ENCODE measurements at regions not wholly inside any gene's neighbourhood (a gene's known extent, or its start where the extent isn't known, plus 50 kb on each side); places are given as distances from the start of the nearest gene placed in this dataset.

DNA sequence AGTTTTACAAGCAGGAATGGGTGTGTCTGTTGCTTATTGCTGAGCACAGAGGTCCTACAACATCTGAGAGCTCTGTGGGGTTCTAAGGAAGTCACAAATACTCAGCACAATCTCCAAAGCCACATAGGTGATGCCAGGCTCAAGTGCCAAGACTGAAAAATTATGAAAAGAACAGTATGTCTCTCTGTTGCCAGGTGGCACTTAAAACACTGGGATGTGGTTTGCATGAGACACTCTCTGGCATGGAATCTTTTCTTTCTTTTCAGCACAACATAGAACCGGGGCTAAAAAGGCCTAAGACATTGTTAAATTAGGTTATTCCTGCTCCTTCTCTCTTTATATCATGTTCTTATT is 127.3 kb upstream of the PRICKLE2 start:
- TF ChIP-seq, protein P1, sequence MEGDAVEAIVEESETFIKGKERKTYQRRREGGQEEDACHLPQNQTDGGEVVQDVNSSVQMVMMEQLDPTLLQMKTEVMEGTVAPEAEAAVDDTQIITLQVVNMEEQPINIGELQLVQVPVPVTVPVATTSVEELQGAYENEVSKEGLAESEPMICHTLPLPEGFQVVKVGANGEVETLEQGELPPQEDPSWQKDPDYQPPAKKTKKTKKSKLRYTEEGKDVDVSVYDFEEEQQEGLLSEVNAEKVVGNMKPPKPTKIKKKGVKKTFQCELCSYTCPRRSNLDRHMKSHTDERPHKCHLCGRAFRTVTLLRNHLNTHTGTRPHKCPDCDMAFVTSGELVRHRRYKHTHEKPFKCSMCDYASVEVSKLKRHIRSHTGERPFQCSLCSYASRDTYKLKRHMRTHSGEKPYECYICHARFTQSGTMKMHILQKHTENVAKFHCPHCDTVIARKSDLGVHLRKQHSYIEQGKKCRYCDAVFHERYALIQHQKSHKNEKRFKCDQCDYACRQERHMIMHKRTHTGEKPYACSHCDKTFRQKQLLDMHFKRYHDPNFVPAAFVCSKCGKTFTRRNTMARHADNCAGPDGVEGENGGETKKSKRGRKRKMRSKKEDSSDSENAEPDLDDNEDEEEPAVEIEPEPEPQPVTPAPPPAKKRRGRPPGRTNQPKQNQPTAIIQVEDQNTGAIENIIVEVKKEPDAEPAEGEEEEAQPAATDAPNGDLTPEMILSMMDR (IDR thresholded peaks at IDR 0.05; ENCODE audit: borderline replicate concordance, control extremely low read depth, extremely low read depth, insufficient read depth, missing control alignments) = no peak
- in situ Hi-C loops (cut with MboI; ENCODE audit: low sequenced_read_pairs, unreplicated experiment) = no loop called here
- DNase-seq (ENCODE audit: low spot score) = no peak

GRCh38 chr3:64351713-64352638 is 126.7 kb upstream of the PRICKLE2 start:
- in situ Hi-C loops (cut with MboI; ENCODE audit: low sequenced_read_pairs, unreplicated experiment) = no loop called here
- no peak for DNase-seq (ENCODE audit: low spot score)
- TF ChIP-seq, protein P1 (IDR thresholded peaks at IDR 0.05; ENCODE audit: borderline replicate concordance, control extremely low read depth, extremely low read depth, insufficient read depth, missing control alignments) = no peak

DNA sequence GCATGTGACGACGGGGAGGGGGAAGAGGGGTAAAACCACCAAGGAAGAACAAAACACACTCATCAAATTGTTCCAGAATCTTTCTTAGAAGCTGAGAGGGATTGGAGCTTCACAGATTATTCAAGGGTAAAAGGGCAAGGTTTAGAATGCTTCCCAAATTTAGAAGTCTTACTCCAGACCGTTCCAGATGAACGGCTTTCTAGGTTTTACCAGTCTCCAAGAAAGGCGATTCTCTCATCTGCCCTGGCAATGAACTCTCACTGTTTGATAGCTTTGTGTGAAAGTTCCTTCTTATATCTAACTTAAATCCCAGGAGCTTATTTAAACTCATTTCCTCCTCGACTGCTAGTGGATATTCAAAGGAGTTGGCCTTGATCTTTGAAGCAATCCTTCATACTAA is 124.3 kb upstream of the PRICKLE2 start:
- no peak for DNase-seq (ENCODE audit: low spot score)
- in situ Hi-C loops (cut with MboI; ENCODE audit: low sequenced_read_pairs, unreplicated experiment) = no loop called here
- TF ChIP-seq, protein P1 (IDR thresholded peaks at IDR 0.05; ENCODE audit: borderline replicate concordance, control extremely low read depth, extremely low read depth, insufficient read depth, missing control alignments) = no peak

- in situ Hi-C loops (cut with MboI; ENCODE audit: low sequenced_read_pairs, unreplicated experiment) = no loop called here
- DNase-seq (ENCODE audit: low spot score) = no peak
- TF ChIP-seq, protein P1 (IDR thresholded peaks at IDR 0.05; ENCODE audit: borderline replicate concordance, control extremely low read depth, extremely low read depth, insufficient read depth, missing control alignments) = no peak
Measured at GRCh38 chr3:64345371-64345770, 120.1 kb upstream of the PRICKLE2 start.

GRCh38 chr3:64344721-64345207 is 119.5 kb upstream of the PRICKLE2 start:
- TF ChIP-seq, protein P1 (IDR thresholded peaks at IDR 0.05; ENCODE audit: borderline replicate concordance, control extremely low read depth, extremely low read depth, insufficient read depth, missing control alignments) = no peak
- in situ Hi-C loops (cut with MboI; ENCODE audit: low sequenced_read_pairs, unreplicated experiment) = no loop called here
- no peak for DNase-seq (ENCODE audit: low spot score)

GRCh38 chr3:64343689-64344430 is 118.6 kb upstream of the PRICKLE2 start:
- DNase-seq (ENCODE audit: low spot score) = no peak
- TF ChIP-seq, protein P1 (IDR thresholded peaks at IDR 0.05; ENCODE audit: borderline replicate concordance, control extremely low read depth, extremely low read depth, insufficient read depth, missing control alignments) = no peak
- in situ Hi-C loops (cut with MboI; ENCODE audit: low sequenced_read_pairs, unreplicated experiment) = no loop called here

Data from GM13976 (cell line).